H9 (cell line): ENCODE measurements at regions not wholly inside any gene's neighbourhood (a gene's known extent, or its start where the extent isn't known, plus 50 kb on each side); places are given as distances from the start of the nearest gene placed in this dataset.

Experiments used
- DNase-seq: peaks from one replicate; pipeline ENCODE4 v3.0.0-alpha.2; 2017
- H2AFZ ChIP-seq: one replicate; pipeline ENCODE4 v1.6.1; 2013; ENCODE audit warnings: mild to moderate bottlenecking, low read length, control low read depth, moderate library complexity
- H2AK5ac ChIP-seq: 2 replicates; pipeline ENCODE4 v1.6.1; 2013; ENCODE audit warnings: low read length, control low read depth, mixed read lengths; ENCODE audit not compliant: insufficient read length
- H2BK120ac ChIP-seq: one replicate; pipeline ENCODE4 v1.6.1; 2013; ENCODE audit warnings: low read depth, mild to moderate bottlenecking, low read length, control low read depth, inconsistent platforms; ENCODE audit not compliant: poor library complexity, severe bottlenecking
- H2BK12ac ChIP-seq: 2 replicates; pipeline ENCODE4 v1.6.1; 2013; ENCODE audit warnings: low read length, control low read depth, mixed read lengths, low read depth; ENCODE audit not compliant: insufficient read length
- H2BK15ac ChIP-seq: 2 replicates; pipeline ENCODE4 v1.6.1; 2013; ENCODE audit warnings: low read depth, low read length, control low read depth
- H2BK20ac ChIP-seq: one replicate; pipeline ENCODE4 v1.6.1; 2013; ENCODE audit warnings: low read depth, mild to moderate bottlenecking, low read length, control low read depth, inconsistent platforms; ENCODE audit not compliant: poor library complexity, severe bottlenecking
- H2BK5ac ChIP-seq: 2 replicates; pipeline ENCODE4 v1.6.1; 2013; ENCODE audit warnings: low read length, control low read depth, mixed read lengths; ENCODE audit not compliant: insufficient read length
- H3K14ac ChIP-seq: 2 replicates; pipeline ENCODE4 v1.6.1; 2013; ENCODE audit warnings: low read length, control low read depth; ENCODE audit not compliant: insufficient read depth
- H3K18ac ChIP-seq: 2 replicates; pipeline ENCODE4 v1.6.1; 2013; ENCODE audit warnings: low read depth, mild to moderate bottlenecking, mixed read lengths, low read length, control low read depth; ENCODE audit not compliant: insufficient read length
- H3K23ac ChIP-seq: 2 replicates; pipeline ENCODE4 v1.6.1; 2013; ENCODE audit warnings: low read length, control low read depth, mixed read lengths, low read depth; ENCODE audit not compliant: insufficient read length
- H3K23me2 ChIP-seq: 2 replicates; pipeline ENCODE4 v1.6.1; 2013; ENCODE audit warnings: low read depth, mild to moderate bottlenecking, mixed read lengths, low read length, control low read depth; ENCODE audit not compliant: insufficient read length, poor library complexity, severe bottlenecking
- H3K27ac ChIP-seq: 2 replicates; pipeline ENCODE4 v1.5.1; 2013; ENCODE audit warnings: low read length, control low read depth, mixed read lengths, low read depth; ENCODE audit not compliant: insufficient read length
- H3K27me3 ChIP-seq: 2 replicates; pipeline ENCODE4 v1.6.1; 2013; ENCODE audit warnings: low read length, control low read depth, inconsistent platforms; ENCODE audit not compliant: insufficient read depth
- H3K4ac ChIP-seq: 2 replicates; pipeline ENCODE4 v1.6.1; 2013; ENCODE audit warnings: low read depth, mild to moderate bottlenecking, control low read depth, inconsistent platforms, low read length, moderate library complexity
- H3K4me1 ChIP-seq: 2 replicates; pipeline ENCODE4 v1.6.1; 2013; ENCODE audit warnings: low read length, control low read depth, inconsistent platforms; ENCODE audit not compliant: insufficient read depth
- H3K4me2 ChIP-seq: 2 replicates; pipeline ENCODE4 v1.6.1; 2013; ENCODE audit warnings: low read length, control low read depth, mixed read lengths; ENCODE audit not compliant: insufficient read length, insufficient read depth
- H3K56ac ChIP-seq: 2 replicates; pipeline ENCODE4 v1.6.1; 2013; ENCODE audit warnings: low read depth, mild to moderate bottlenecking, mixed read lengths, low read length, control low read depth; ENCODE audit not compliant: insufficient read length
- H3K79me1 ChIP-seq: 2 replicates; pipeline ENCODE4 v1.6.1; 2013; ENCODE audit warnings: low read depth, mild to moderate bottlenecking, moderate library complexity, low read length, control low read depth, inconsistent platforms; ENCODE audit not compliant: insufficient read depth, poor library complexity, severe bottlenecking
- H3K79me2 ChIP-seq: 2 replicates; pipeline ENCODE4 v1.6.1; 2013; ENCODE audit warnings: low read length, control low read depth, inconsistent platforms; ENCODE audit not compliant: insufficient read depth
- H3K9ac ChIP-seq: 2 replicates; pipeline ENCODE4 v1.6.1; 2013; ENCODE audit warnings: low read length, control low read depth, mixed read lengths; ENCODE audit not compliant: insufficient read length; ENCODE audit errors: extremely low read depth
- H3K9me3 ChIP-seq: one replicate; pipeline ENCODE4 v1.6.1; 2013; ENCODE audit warnings: low read depth, low read length, inconsistent platforms; ENCODE audit not compliant: control insufficient read depth
- H3T11ph ChIP-seq: one replicate; pipeline ENCODE4 v1.6.1; 2013; ENCODE audit warnings: mild to moderate bottlenecking, low read length, control low read depth, inconsistent platforms
- H4K20me1 ChIP-seq: one replicate; pipeline ENCODE4 v1.6.1; 2013; ENCODE audit not compliant: control insufficient read depth, insufficient read length, insufficient read depth
- H4K5ac ChIP-seq: 2 replicates; pipeline ENCODE4 v1.6.1; 2013; ENCODE audit warnings: low read depth, mild to moderate bottlenecking, mixed read lengths, low read length, control low read depth; ENCODE audit not compliant: insufficient read length
- H4K8ac ChIP-seq: replicated peaks from 2 replicates; pipeline ENCODE4 v1.6.1; 2013; ENCODE audit warnings: low read length, control low read depth, mixed read lengths, low read depth; ENCODE audit not compliant: insufficient read length
- H4K91ac ChIP-seq: 2 replicates; pipeline ENCODE4 v1.6.1; 2013; ENCODE audit warnings: low read depth, mild to moderate bottlenecking, moderate library complexity, mixed read lengths, low read length, control low read depth; ENCODE audit not compliant: insufficient read length
- H3K27ac Mint-ChIP-seq, 3 experiments: 2 replicates in 2 of 3; 3 replicates in 1 of 3; pipeline ENCODE4 v1.8.0; 2020 to 2021; ENCODE audit warnings: mixed read lengths in 3 of 3, mild to moderate bottlenecking in 1 of 3, moderate library complexity in 1 of 3
- H3K27me3 Mint-ChIP-seq: 2 replicates; pipeline ENCODE4 v1.8.0; 2021; ENCODE audit warnings: low read depth, mild to moderate bottlenecking, moderate library complexity, mixed read lengths
- H3K36me3 Mint-ChIP-seq, 3 experiments: 2 replicates in 2 of 3; 3 replicates in 1 of 3; pipeline ENCODE4 v1.8.0; 2020 to 2021; ENCODE audit warnings: low read depth in 3 of 3, mixed read lengths in 3 of 3; ENCODE audit not compliant: insufficient read depth in 1 of 3
- H3K4me1 Mint-ChIP-seq, 2 experiments: 2 replicates each; pipeline ENCODE4 v1.8.0; 2020; ENCODE audit warnings: mixed read lengths in 2 of 2
- H3K4me3 Mint-ChIP-seq, 2 experiments: 2 replicates in 1 of 2; 3 replicates in 1 of 2; pipeline ENCODE4 v1.8.0; 2020 to 2021; ENCODE audit warnings: mild to moderate bottlenecking in 2 of 2, mixed read lengths in 2 of 2, moderate library complexity in 1 of 2
- H3K9me3 Mint-ChIP-seq, 2 experiments: 2 replicates in 1 of 2; 3 replicates in 1 of 2; pipeline ENCODE4 v1.8.0; 2020; ENCODE audit warnings: mild to moderate bottlenecking in 2 of 2, mixed read lengths in 2 of 2, moderate library complexity in 1 of 2
- TF ChIP-seq, protein P1 (sequence below): fragments of 200-600 bp; sonication (generic); conservative IDR thresholded peaks from 3 replicates; pipeline ENCODE4 v1.8.0; 2021; ENCODE audit warnings: antibody characterized with exemption, mild to moderate bottlenecking

DNA sequence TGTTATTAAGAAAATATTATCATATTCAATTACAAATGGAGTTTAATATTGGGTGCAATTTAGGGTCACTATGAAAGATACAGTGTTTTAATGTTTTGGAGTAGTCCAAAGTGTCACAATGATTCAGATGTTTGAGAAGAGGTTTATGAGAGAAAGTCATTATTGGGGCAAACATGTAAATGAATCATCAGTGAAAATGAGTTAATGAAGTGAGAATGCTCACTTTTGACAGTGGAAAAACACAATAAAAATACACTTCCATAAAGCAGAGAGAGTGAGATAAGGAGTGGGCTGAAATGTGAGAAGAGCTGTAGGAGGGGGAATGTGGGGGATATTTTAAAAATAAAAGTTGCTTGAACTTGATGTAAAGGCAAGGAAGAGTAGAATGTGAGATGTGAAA is 957.1 kb downstream of the PCDH18 start:
- Histone ChIP-seq H3K18ac (no peak overlapping the region), H3K4me1 (no peaks in the 10 kb centered on the region), H3T11ph (no peak overlapping the region), H2AFZ (no peak overlapping the region), H3K27ac (no peak overlapping the region), H4K20me1 (no peaks in the 10 kb centered on the region), H2BK20ac (no peak overlapping the region), H3K27me3 (no peaks in the 10 kb centered on the region), H4K5ac (no peak overlapping the region), H3K79me1 (no peaks in the 10 kb centered on the region), H3K4me2 (no peak overlapping the region), H3K9me3 (no peaks in the 10 kb centered on the region), H3K56ac (no peak overlapping the region), H2AK5ac (no peak overlapping the region), H2BK120ac (no peak overlapping the region), H3K14ac (no peak overlapping the region), H2BK15ac (no peak overlapping the region), H3K23me2 (no peaks in the 10 kb centered on the region), H2BK5ac (no peak overlapping the region), H2BK12ac (no peak overlapping the region), H3K9ac (no peak overlapping the region), H4K91ac (no peak overlapping the region), H3K4ac (no peak overlapping the region), H4K8ac (no peak overlapping the region), H3K23ac (no peak overlapping the region), H3K79me2 (no peaks in the 10 kb centered on the region)
- DNase-seq, result no peak
- H3K9me3 Mint-ChIP-seq, result peaks cover 0 to 3% of the 10 kb centered on the region in 2 experiments; a peak in 2 of 5 replicates
- peak overlapping the region in 1 of 3 experiments; percentile 16; a peak in 1 of 7 replicates for H3K27ac Mint-ChIP-seq
- peaks cover 0 to 5% (median 0%) of the 10 kb centered on the region in 3 experiments; a peak in 2 of 7 replicates for H3K36me3 Mint-ChIP-seq
- H3K4me1 Mint-ChIP-seq, result no peaks in the 10 kb centered on the region
- H3K27me3 Mint-ChIP-seq, result no peaks in the 10 kb centered on the region
- TF ChIP-seq, protein P1, sequence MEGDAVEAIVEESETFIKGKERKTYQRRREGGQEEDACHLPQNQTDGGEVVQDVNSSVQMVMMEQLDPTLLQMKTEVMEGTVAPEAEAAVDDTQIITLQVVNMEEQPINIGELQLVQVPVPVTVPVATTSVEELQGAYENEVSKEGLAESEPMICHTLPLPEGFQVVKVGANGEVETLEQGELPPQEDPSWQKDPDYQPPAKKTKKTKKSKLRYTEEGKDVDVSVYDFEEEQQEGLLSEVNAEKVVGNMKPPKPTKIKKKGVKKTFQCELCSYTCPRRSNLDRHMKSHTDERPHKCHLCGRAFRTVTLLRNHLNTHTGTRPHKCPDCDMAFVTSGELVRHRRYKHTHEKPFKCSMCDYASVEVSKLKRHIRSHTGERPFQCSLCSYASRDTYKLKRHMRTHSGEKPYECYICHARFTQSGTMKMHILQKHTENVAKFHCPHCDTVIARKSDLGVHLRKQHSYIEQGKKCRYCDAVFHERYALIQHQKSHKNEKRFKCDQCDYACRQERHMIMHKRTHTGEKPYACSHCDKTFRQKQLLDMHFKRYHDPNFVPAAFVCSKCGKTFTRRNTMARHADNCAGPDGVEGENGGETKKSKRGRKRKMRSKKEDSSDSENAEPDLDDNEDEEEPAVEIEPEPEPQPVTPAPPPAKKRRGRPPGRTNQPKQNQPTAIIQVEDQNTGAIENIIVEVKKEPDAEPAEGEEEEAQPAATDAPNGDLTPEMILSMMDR, result no peak
- no peak overlapping the region for H3K4me3 Mint-ChIP-seq
